ENCODE measurements at regions not wholly inside any gene's neighbourhood (a gene's known extent, or its start where the extent isn't known, plus 50 kb on each side); places are given as distances from the start of the nearest gene placed in this dataset.

GRCh38 chr10:125448596-125448995, 234.4 kb downstream of the TEX36 start:
- no peaks in the 10 kb centered on the region for H3K36me3 ChIP-seq (replicated peaks in 1 of 2)
- H3K27ac ChIP-seq = no peak overlapping the region
- TF ChIP-seq CTCF (IDR thresholded peaks at IDR 0.05) (peak in 2 of 6 experiments; percentile 16 to 29), POLR2A (IDR thresholded peaks at IDR 0.05) (no peak)
- intact Hi-C loops (cut with DNase I) = no loop called here
- H3K27me3 ChIP-seq = no peaks in the 10 kb centered on the region
- DNase-seq = peak in 3 of 7 donors; percentile 3 to 25 (median 24)
- H3K9me3 ChIP-seq (replicated peaks in 1 of 3) = no peaks in the 10 kb centered on the region
- 17 to 23% (median 19%) methylated on average over 5 of the region's 5 CpGs for WGBS, 4 donors
- no peaks in the 10 kb centered on the region for H3K4me1 ChIP-seq (replicated peaks in 1 of 2)
- no peak overlapping the region for H3K4me3 ChIP-seq

- H3K27me3 ChIP-seq = no peaks in the 10 kb centered on the region
- no peaks in the 10 kb centered on the region for H3K36me3 ChIP-seq (replicated peaks in 1 of 2)
- 71 to 85% (median 80%) methylated on average over 8 to 9 of the region's 9 CpGs for WGBS, 4 donors
- TF ChIP-seq CTCF (IDR thresholded peaks at IDR 0.05) = no peak
- TF ChIP-seq POLR2A (IDR thresholded peaks at IDR 0.05) = no peak
- intact Hi-C loops (cut with DNase I) = no loop called here
- no peak for DNase-seq
- no peak overlapping the region for H3K4me3 ChIP-seq
- H3K4me1 ChIP-seq (replicated peaks in 1 of 2) = no peaks in the 10 kb centered on the region
- H3K9me3 ChIP-seq (replicated peaks in 1 of 3) = no peaks in the 10 kb centered on the region
- H3K27ac ChIP-seq = no peak overlapping the region
Observed at GRCh38 chr10:125444790-125445189, 238.2 kb downstream of the TEX36 start.

GRCh38 chr10:125442856-125443540, 240.0 kb downstream of the TEX36 start:
- 75 to 86% (median 79%) methylated on average over 11 to 13 of the region's 13 CpGs for WGBS, 4 donors
- intact Hi-C loops (cut with DNase I) = no loop called here
- H3K27ac ChIP-seq = no peak overlapping the region

GRCh38 chr10:125441151-125441550, 241.8 kb downstream of the TEX36 start:
- no peak for DNase-seq
- peaks cover 7% of the 10 kb centered on the region for H3K27me3 ChIP-seq
- no peaks in the 10 kb centered on the region for H3K36me3 ChIP-seq (replicated peaks in 1 of 2)
- no peaks in the 10 kb centered on the region for H3K4me1 ChIP-seq (replicated peaks in 1 of 2)
- intact Hi-C loops (cut with DNase I) = no loop called here
- 64 to 74% (median 68%) methylated on average over 4 of the region's 4 CpGs for WGBS, 4 donors
- H3K4me3 ChIP-seq = no peak overlapping the region
- H3K27ac ChIP-seq = no peak overlapping the region
- H3K9me3 ChIP-seq (replicated peaks in 1 of 3) = no peaks in the 10 kb centered on the region
- TF ChIP-seq CTCF (IDR thresholded peaks at IDR 0.05) (no peak), POLR2A (IDR thresholded peaks at IDR 0.05) (no peak)

More at GRCh38 chr10:125442856-125443540, 240.0 kb downstream of the TEX36 start:
- H3K4me1 ChIP-seq (replicated peaks in 1 of 2) = no peaks in the 10 kb centered on the region
- H3K27me3 ChIP-seq = peaks cover 7% of the 10 kb centered on the region
- no peak for DNase-seq
- no peak overlapping the region for H3K4me3 ChIP-seq
- TF ChIP-seq CTCF (IDR thresholded peaks at IDR 0.05) = no peak
- no peak for TF ChIP-seq POLR2A (IDR thresholded peaks at IDR 0.05)
- H3K9me3 ChIP-seq (replicated peaks in 1 of 3) = no peaks in the 10 kb centered on the region
- no peaks in the 10 kb centered on the region for H3K36me3 ChIP-seq (replicated peaks in 1 of 2)

All from adrenal gland (tissue), 9 donors.